SH-SY5Y (cell line): ENCODE measurements at regions not wholly inside any gene's neighbourhood (a gene's known extent, or its start where the extent isn't known, plus 50 kb on each side); places are given as distances from the start of the nearest gene placed in this dataset.

Experiments
- GATA2 ChIP-seq: IDR thresholded peaks from 2 replicates; pipeline ENCODE4 v1.6.1; 2011; ENCODE audit warnings: mild to moderate bottlenecking, low read depth, low read length
- GATA3 ChIP-seq: IDR thresholded peaks from 2 replicates; pipeline ENCODE4 v1.6.1; 2011; ENCODE audit warnings: low read depth, mild to moderate bottlenecking, low read length, moderate library complexity

GRCh38 chr1:5576011-5576672 lies 416.1 kb downstream of the NPHP4 start:
- TF ChIP-seq GATA2 = no peak
- TF ChIP-seq GATA3 = no peak
